ENCODE measurements at regions not wholly inside any gene's neighbourhood (a gene's known extent, or its start where the extent isn't known, plus 50 kb on each side); places are given as distances from the start of the nearest gene placed in this dataset.

DNA sequence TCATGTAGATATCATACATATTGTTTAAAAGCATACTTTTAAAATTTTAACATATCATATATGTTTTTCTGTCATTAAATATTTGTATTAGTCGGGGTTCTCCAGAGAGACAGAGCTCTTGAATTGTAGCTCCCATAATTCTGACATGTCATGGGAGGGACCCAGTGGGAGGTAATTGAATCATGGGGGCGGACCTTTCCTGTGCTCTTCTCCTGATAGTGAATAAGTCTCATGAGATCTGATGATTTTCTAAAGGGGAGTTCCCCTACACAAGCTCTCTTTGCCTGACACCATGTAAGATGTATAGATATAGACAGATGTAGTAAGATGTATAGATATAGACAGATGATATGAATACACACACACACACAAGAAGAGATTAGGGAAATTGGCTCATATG is 161.2 kb upstream of the ABI3BP start:
- ATAC-seq = no peak
- H3K4me3 ChIP-seq = no peak overlapping the region
- H3K27me3 ChIP-seq = no peaks in the 10 kb centered on the region
- WGBS, 2 donors = 87 to 88% methylated on average over 2 of the region's 2 CpGs
- no peak for DNase-seq
- no peak overlapping the region for H3K27ac ChIP-seq
- H3K36me3 ChIP-seq = no peaks in the 10 kb centered on the region
- intact Hi-C loops (cut with DNase I) = no loop called here
- peaks cover 0 to 21% (median 5%) of the 10 kb centered on the region in 9 donors for H3K4me1 ChIP-seq
- H3K9me3 ChIP-seq = no peaks in the 10 kb centered on the region
- TF ChIP-seq, protein P1, sequence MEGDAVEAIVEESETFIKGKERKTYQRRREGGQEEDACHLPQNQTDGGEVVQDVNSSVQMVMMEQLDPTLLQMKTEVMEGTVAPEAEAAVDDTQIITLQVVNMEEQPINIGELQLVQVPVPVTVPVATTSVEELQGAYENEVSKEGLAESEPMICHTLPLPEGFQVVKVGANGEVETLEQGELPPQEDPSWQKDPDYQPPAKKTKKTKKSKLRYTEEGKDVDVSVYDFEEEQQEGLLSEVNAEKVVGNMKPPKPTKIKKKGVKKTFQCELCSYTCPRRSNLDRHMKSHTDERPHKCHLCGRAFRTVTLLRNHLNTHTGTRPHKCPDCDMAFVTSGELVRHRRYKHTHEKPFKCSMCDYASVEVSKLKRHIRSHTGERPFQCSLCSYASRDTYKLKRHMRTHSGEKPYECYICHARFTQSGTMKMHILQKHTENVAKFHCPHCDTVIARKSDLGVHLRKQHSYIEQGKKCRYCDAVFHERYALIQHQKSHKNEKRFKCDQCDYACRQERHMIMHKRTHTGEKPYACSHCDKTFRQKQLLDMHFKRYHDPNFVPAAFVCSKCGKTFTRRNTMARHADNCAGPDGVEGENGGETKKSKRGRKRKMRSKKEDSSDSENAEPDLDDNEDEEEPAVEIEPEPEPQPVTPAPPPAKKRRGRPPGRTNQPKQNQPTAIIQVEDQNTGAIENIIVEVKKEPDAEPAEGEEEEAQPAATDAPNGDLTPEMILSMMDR (IDR thresholded peaks at IDR 0.05) = no peak

DNA sequence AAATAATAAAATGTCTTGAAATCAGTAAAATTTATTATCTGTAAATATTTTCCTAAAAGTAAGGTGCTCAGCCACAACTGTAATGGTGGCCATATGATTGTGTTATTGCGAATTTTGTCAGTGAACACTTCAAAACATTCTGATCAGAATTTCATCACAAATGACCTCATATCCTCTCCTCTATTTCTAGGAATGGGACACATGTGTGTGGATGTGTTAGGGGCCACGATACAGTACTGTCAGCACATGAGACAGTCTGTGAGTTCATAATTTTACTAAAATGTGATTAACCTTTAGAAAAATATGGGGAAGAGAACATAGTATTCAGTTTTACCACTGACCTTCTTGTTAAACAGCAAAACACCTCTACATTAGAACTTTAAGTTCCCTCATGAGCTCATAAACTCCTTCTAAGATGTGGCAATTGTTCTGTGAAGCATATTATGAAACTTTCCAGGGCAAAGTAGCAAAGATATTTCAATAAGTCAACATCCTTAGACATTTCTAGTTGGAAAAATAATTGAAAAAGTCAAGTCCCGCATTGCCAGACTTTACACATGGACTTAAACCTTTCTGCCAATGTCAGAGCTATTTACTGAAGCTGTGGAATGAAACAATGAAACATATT is 158.2 kb upstream of the ABI3BP start:
- Histone ChIP-seq H3K4me3 (no peak overlapping the region), H3K9me3 (no peaks in the 10 kb centered on the region), H3K4me1 (peaks cover 0 to 12% (median 3%) of the 10 kb centered on the region in 9 donors), H3K27me3 (no peaks in the 10 kb centered on the region), H3K36me3 (no peaks in the 10 kb centered on the region), H3K27ac (no peak overlapping the region)
- WGBS, 2 donors = 66 to 75% methylated on average over 3 of the region's 3 CpGs
- TF ChIP-seq, protein P1 (IDR thresholded peaks at IDR 0.05) = no peak
- ATAC-seq (no peak), DNase-seq (no peak)
- intact Hi-C loops (cut with DNase I) = no loop called here

DNA sequence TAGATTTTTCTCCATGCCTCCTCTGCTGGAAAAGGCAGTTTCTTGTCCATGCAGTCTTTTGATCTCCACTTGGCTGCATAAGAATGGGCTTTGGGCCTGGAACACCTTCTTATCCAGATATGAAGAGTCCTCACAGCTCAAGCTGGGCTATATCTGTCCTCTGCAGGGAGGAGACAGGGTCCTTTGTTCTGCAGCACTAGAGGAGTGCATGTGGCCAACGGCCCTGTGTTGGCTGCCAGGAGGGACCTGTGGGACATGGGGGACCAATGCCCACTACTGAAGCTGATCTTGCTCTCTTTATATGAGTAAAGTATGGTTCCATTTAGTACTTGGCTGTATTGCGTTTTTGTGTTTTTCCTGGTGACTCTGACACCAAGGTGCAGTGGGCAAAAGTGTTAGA is 157.3 kb upstream of the ABI3BP start:
- H3K4me3 ChIP-seq = no peak overlapping the region
- no peaks in the 10 kb centered on the region for H3K36me3 ChIP-seq
- intact Hi-C loops (cut with DNase I) = no loop called here
- peaks cover 0 to 10% (median 0%) of the 10 kb centered on the region in 9 donors for H3K4me1 ChIP-seq
- H3K27me3 ChIP-seq = no peaks in the 10 kb centered on the region
- DNase-seq = no peak
- no peaks in the 10 kb centered on the region for H3K9me3 ChIP-seq
- ATAC-seq = no peak
- WGBS, 2 donors = 55 to 59% methylated on average over 2 of the region's 2 CpGs
- TF ChIP-seq, protein P1 (IDR thresholded peaks at IDR 0.05) = no peak
- H3K27ac ChIP-seq = no peak overlapping the region

DNA sequence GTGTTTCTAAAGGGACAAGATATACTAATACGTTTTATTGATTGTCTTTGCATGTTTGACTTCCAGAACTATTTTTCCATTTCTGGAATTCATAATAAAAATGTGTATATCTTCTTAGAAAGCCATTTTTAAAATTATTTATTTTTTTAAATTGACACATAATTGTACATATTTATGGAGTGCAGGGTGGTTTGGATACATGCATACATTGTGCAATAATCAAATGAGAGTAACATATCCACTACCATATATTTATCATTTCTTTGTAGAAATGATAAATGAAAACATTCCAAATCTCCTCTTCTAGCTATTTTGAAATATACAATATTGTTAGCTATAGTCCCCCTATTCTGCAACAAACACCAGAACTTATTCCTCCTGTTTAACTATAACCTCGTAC is 156.5 kb upstream of the ABI3BP start:
- intact Hi-C loops (cut with DNase I) = no loop called here
- Histone ChIP-seq H3K27me3 (no peaks in the 10 kb centered on the region), H3K27ac (no peak overlapping the region), H3K9me3 (no peaks in the 10 kb centered on the region), H3K4me3 (no peak overlapping the region), H3K36me3 (no peaks in the 10 kb centered on the region), H3K4me1 (peaks cover 0 to 2% (median 0%) of the 10 kb centered on the region in 9 donors)
- DNase-seq (no peak), ATAC-seq (no peak)
- 69 to 89% methylated on average over 2 of the region's 2 CpGs for WGBS, 2 donors
- TF ChIP-seq, protein P1 (IDR thresholded peaks at IDR 0.05) = no peak
